IMR-90 (cell line): ENCODE measurements at regions not wholly inside any gene's neighbourhood (a gene's known extent, or its start where the extent isn't known, plus 50 kb on each side); places are given as distances from the start of the nearest gene placed in this dataset.

Experiments used
- ATAC-seq: fragments of 200-7000 bp; cut with Tn5 transposase; 2 replicates; pipeline ENCODE4 v1.9.1; 2020; ENCODE audit warnings: low read depth, mild to moderate bottlenecking, moderate library complexity
- BruUV-seq: library from RNA; stranded (reverse); fragments of 400-500 nt; replicated peaks from 2 replicates; lab custom pipeline; 2021; lab: Mats Ljungman, UMichigan
- CTCF ChIA-PET: fragments of 300-600 bp; formaldehyde crosslinking; extraction: SDS; loops from one replicate; lab custom pipeline; 2021; ENCODE audit warnings: antibody characterized with exemption; lab: Yijun Ruan, JAX
- POLR2A ChIA-PET: fragments of 300-600 bp; sonication (Branson Sonifier 250); formaldehyde crosslinking; loops from one replicate; lab custom pipeline; 2022; ENCODE audit warnings: antibody characterized with exemption; ENCODE audit not compliant: unreplicated experiment; lab: Charles Lee
- DNase-seq: peaks from one replicate; pipeline ENCODE4 v3.0.0; 2013
- H2AFZ ChIP-seq: replicated peaks from 2 replicates; pipeline ENCODE3; 2013; ENCODE audit warnings: low read length, mild to moderate bottlenecking; ENCODE audit not compliant: poor library complexity
- H2AK5ac ChIP-seq: 2 replicates; pipeline ENCODE4 v1.6.1; 2013; ENCODE audit warnings: low read depth, low read length, inconsistent platforms
- H2AK9ac ChIP-seq: replicated peaks from 2 replicates; pipeline ENCODE3; 2013; ENCODE audit warnings: mild to moderate bottlenecking, low read depth, low read length, moderate library complexity; ENCODE audit not compliant: poor library complexity
- H2BK120ac ChIP-seq: 2 replicates; pipeline ENCODE4 v1.6.1; 2013; ENCODE audit warnings: low read depth, low read length, inconsistent platforms
- H2BK15ac ChIP-seq: 3 replicates; pipeline ENCODE4 v1.6.1; 2013; ENCODE audit warnings: low read depth, low read length, inconsistent platforms
- H2BK20ac ChIP-seq: 2 replicates; pipeline ENCODE4 v1.6.1; 2013; ENCODE audit warnings: low read depth, mild to moderate bottlenecking, inconsistent platforms, low read length, moderate library complexity
- H2BK5ac ChIP-seq: 2 replicates; pipeline ENCODE4 v1.6.1; 2013; ENCODE audit warnings: mild to moderate bottlenecking, low read depth, low read length, inconsistent platforms; ENCODE audit not compliant: poor library complexity, severe bottlenecking
- H3K14ac ChIP-seq: replicated peaks from 2 replicates; pipeline ENCODE4 v1.6.1; 2013; ENCODE audit warnings: low read depth, low read length, inconsistent platforms
- H3K18ac ChIP-seq: 2 replicates; pipeline ENCODE4 v1.6.1; 2013; ENCODE audit warnings: low read depth, low read length, control low read depth
- H3K23ac ChIP-seq: 2 replicates; pipeline ENCODE4 v1.6.1; 2013; ENCODE audit warnings: low read depth, low read length, inconsistent platforms
- H3K27ac ChIP-seq: 2 replicates; pipeline ENCODE4 v1.5.1; 2013; ENCODE audit warnings: mild to moderate bottlenecking, control low read depth, low read length; ENCODE audit not compliant: insufficient read depth
- H3K27me3 ChIP-seq: 2 replicates; pipeline ENCODE4 v1.6.1; 2013; ENCODE audit warnings: low read length; ENCODE audit not compliant: control insufficient read depth, insufficient read depth
- H3K36me3 ChIP-seq: 2 replicates; pipeline ENCODE4 v1.6.1; 2013; ENCODE audit warnings: low read length, mixed read lengths; ENCODE audit not compliant: control insufficient read depth, insufficient read depth
- H3K4ac ChIP-seq: 2 replicates; pipeline ENCODE4 v1.6.1; 2013; ENCODE audit warnings: low read depth, low read length, inconsistent platforms
- H3K4me1 ChIP-seq: 2 replicates; pipeline ENCODE4 v1.6.1; 2013; ENCODE audit warnings: low read length, mixed read lengths; ENCODE audit not compliant: control insufficient read depth, insufficient read depth
- H3K4me2 ChIP-seq: 2 replicates; pipeline ENCODE4 v1.6.1; 2013; ENCODE audit warnings: low read depth, mild to moderate bottlenecking, control low read depth, low read length, moderate library complexity
- H3K4me3 ChIP-seq: 2 replicates; pipeline ENCODE4 v1.5.1; 2013; ENCODE audit warnings: low read depth, mild to moderate bottlenecking, control low read depth, low read length, moderate library complexity; ENCODE audit not compliant: insufficient read depth
- H3K56ac ChIP-seq: 2 replicates; pipeline ENCODE4 v1.6.1; 2013; ENCODE audit warnings: low read length, inconsistent platforms; ENCODE audit not compliant: insufficient read depth; ENCODE audit errors: extremely low read depth
- H3K79me1 ChIP-seq, 2 experiments: 2 replicates each; pipeline ENCODE4 v1.6.1; 2013; ENCODE audit warnings: low read length in 2 of 2, inconsistent platforms in 1 of 2, low read depth in 1 of 2
- H3K9ac ChIP-seq: 2 replicates; pipeline ENCODE4 v1.6.1; 2013; ENCODE audit warnings: low read depth, low read length, control low read depth
- H3K9me1 ChIP-seq: 2 replicates; pipeline ENCODE4 v1.6.1; 2013; ENCODE audit warnings: low read length, inconsistent platforms; ENCODE audit not compliant: insufficient read depth
- H3K9me3 ChIP-seq: 2 replicates; pipeline ENCODE4 v1.6.1; 2013; ENCODE audit warnings: low read length; ENCODE audit not compliant: control insufficient read depth, insufficient read depth
- H4K20me1 ChIP-seq: 2 replicates; pipeline ENCODE4 v1.6.1; 2013; ENCODE audit warnings: low read length, inconsistent platforms; ENCODE audit not compliant: insufficient read depth
- H4K5ac ChIP-seq: 2 replicates; pipeline ENCODE4 v1.6.1; 2013; ENCODE audit warnings: mild to moderate bottlenecking, low read depth, low read length, control low read depth
- H4K8ac ChIP-seq, 2 experiments: 2 replicates each; pipeline ENCODE4 v1.6.1; 2013; ENCODE audit warnings: low read depth in 2 of 2, low read length in 2 of 2, control low read depth in 1 of 2, inconsistent platforms in 1 of 2
- H4K91ac ChIP-seq: 2 replicates; pipeline ENCODE4 v1.6.1; 2013; ENCODE audit warnings: low read depth, low read length, inconsistent platforms; ENCODE audit not compliant: insufficient read depth
- ELK1 ChIP-seq: fragments of 150-350 bp; IDR thresholded peaks from 2 replicates; pipeline ENCODE4 v1.6.1; 2016; ENCODE audit warnings: low read depth, mild to moderate bottlenecking, low read length, moderate library complexity, borderline replicate concordance
- FOS ChIP-seq: fragments of 150-350 bp; IDR thresholded peaks from 2 replicates; pipeline ENCODE4 v1.6.1; 2016; ENCODE audit warnings: low read depth, low read length
- MAFK ChIP-seq: IDR thresholded peaks from 2 replicates; pipeline ENCODE4 v1.6.1; 2012; ENCODE audit warnings: low read depth, low read length, improper control_type of control experiment
- MAZ ChIP-seq: IDR thresholded peaks from 2 replicates; pipeline ENCODE4 v1.6.1; 2012; ENCODE audit warnings: low read depth, mild to moderate bottlenecking, low read length, improper control_type of control experiment, moderate library complexity, borderline replicate concordance
- MXI1 ChIP-seq: IDR thresholded peaks from 2 replicates; pipeline ENCODE4 v1.6.1; 2012; ENCODE audit warnings: low read depth, mild to moderate bottlenecking, low read length, moderate library complexity, borderline replicate concordance
- NFE2L2 ChIP-seq: fragments of 150-350 bp; IDR thresholded peaks from 2 replicates; pipeline ENCODE4 v1.6.1; 2016; ENCODE audit warnings: low read depth, mild to moderate bottlenecking, low read length
- POLR2A ChIP-seq: IDR thresholded peaks from 2 replicates; pipeline ENCODE4 v1.6.1; 2012; ENCODE audit warnings: mild to moderate bottlenecking, low read depth, low read length
- RAD21 ChIP-seq: IDR thresholded peaks from 2 replicates; pipeline ENCODE4 v1.6.1; 2012; ENCODE audit warnings: low read length, improper control_type of control experiment
- RCOR1 ChIP-seq: IDR thresholded peaks from 2 replicates; pipeline ENCODE4 v1.6.1; 2012; ENCODE audit warnings: mild to moderate bottlenecking, low read length, improper control_type of control experiment; ENCODE audit not compliant: insufficient replicate concordance
- RFX5 ChIP-seq: IDR thresholded peaks from 2 replicates; pipeline ENCODE4 v1.8.0; 2012; ENCODE audit warnings: low read depth, mild to moderate bottlenecking, low read length, moderate library complexity
- WGBS, 2 experiments: methylation state at CpG; one replicate each; pipeline versions ENCODE4 v1.1.5 to v1.1.7; 2013; ENCODE audit warnings: missing lambda C conversion rate in 2 of 2; ENCODE audit not compliant: insufficient read length in 1 of 2; ENCODE audit errors: extremely low coverage in 2 of 2; 5-methylcytosine and 5-hydroxymethylcytosine counted together
- dilution Hi-C: fragments of 300-500 bp; cut with HindIII; formaldehyde crosslinking; loops from one replicate; pipeline ENCODE4 v1.14.3; 2018; ENCODE audit warnings: low sequenced_read_pairs; ENCODE audit not compliant: unreplicated experiment
- in situ Hi-C: fragments of 300-500 bp; cut with MboI; formaldehyde crosslinking; loops from 3 replicates; pipeline ENCODE4 v1.14.3; 2019; ENCODE audit warnings: low sequenced_read_pairs, inconsistent platforms, mixed read lengths
- intact Hi-C: fragments of 100-400 bp; cut with micrococcal nuclease; formaldehyde crosslinking; loops from 2 replicates; pipeline ENCODE4 v1.10.0; 2022

- H3K4me3 ChIP-seq = no peak overlapping the region
- no peak overlapping the region for H3K4ac ChIP-seq
- no peaks in the 10 kb centered on the region; the same call in 1 of the 2 replicates for H3K36me3 ChIP-seq
- H3K4me2 ChIP-seq = no peak overlapping the region
- no peak overlapping the region for H2BK15ac ChIP-seq
- H2AK5ac ChIP-seq = no peak overlapping the region
- no peak overlapping the region for H2BK120ac ChIP-seq
- ATAC-seq (no peak), DNase-seq (no peak)
- intact Hi-C loops = no loop called here
- H4K5ac ChIP-seq = no peak overlapping the region
- no peak overlapping the region for H3K23ac ChIP-seq
- H3K9me3 ChIP-seq = no peaks in the 10 kb centered on the region
- no peak overlapping the region for H3K27ac ChIP-seq
- peaks cover 2% of the 10 kb centered on the region; the same call in 1 of the 2 replicates for H3K27me3 ChIP-seq
- no peak overlapping the region for H2BK5ac ChIP-seq
- H3K14ac ChIP-seq = no peak overlapping the region
- TF ChIP-seq RFX5 (no peak), FOS (no peak), MXI1 (no peak), NFE2L2 (no peak), POLR2A (no peak), ELK1 (no peak), RCOR1 (no peak), MAFK (no peak), MAZ (no peak), RAD21 (no peak)
- no peak overlapping the region for H3K9ac ChIP-seq
- H3K18ac ChIP-seq = no peak overlapping the region
- H4K8ac ChIP-seq = no peak overlapping the region
- H3K79me1 ChIP-seq = no peaks in the 10 kb centered on the region
- H4K20me1 ChIP-seq = no peaks in the 10 kb centered on the region
- WGBS, 2 experiments = no CpG with 5 or more reads among the region's 1 CpG
- in situ Hi-C loops = no loop called here
- no peak overlapping the region for H3K56ac ChIP-seq
- no peak overlapping the region for H2BK20ac ChIP-seq
- BruUV-seq = no TSS peak
- H2AFZ ChIP-seq = no peak overlapping the region
- H3K4me1 ChIP-seq = peaks cover 5% of the 10 kb centered on the region
- H4K91ac ChIP-seq = no peak overlapping the region
- ChIA-PET CTCF (no interaction called here), POLR2A (no interaction called here)
- no peak overlapping the region for H2AK9ac ChIP-seq
- H3K9me1 ChIP-seq = no peaks in the 10 kb centered on the region
- dilution Hi-C loops = no loop called here
Observed at GRCh38 chr3:124269619-124270018, 277.7 kb upstream of the ROPN1 start.
